Colonic mucosa (tissue), 4 donors: ENCODE measurements at regions not wholly inside any gene's neighbourhood (a gene's known extent, or its start where the extent isn't known, plus 50 kb on each side); places are given as distances from the start of the nearest gene placed in this dataset.

Experiments used
- DNase-seq: peaks from one replicate; pipeline ENCODE4 v3.0.0-alpha.2; 2020
- H3K27ac ChIP-seq: fragments of 200-600 bp; one replicate; pipeline ENCODE4 v1.8.0; 2021
- H3K27me3 ChIP-seq: fragments of 200-600 bp; one replicate; pipeline ENCODE4 v1.8.0; 2021
- H3K36me3 ChIP-seq: fragments of 200-600 bp; one replicate; pipeline ENCODE4 v1.8.0; 2021
- H3K4me1 ChIP-seq: fragments of 200-600 bp; one replicate; pipeline ENCODE4 v1.8.0; 2021; ENCODE audit warnings: mild to moderate bottlenecking
- H3K4me3 ChIP-seq: fragments of 200-600 bp; one replicate; pipeline ENCODE4 v1.8.0; 2021
- H3K9ac ChIP-seq, 2 donors: one replicate each; pipeline ENCODE4 v1.7.0; 2013; ENCODE audit warnings: control low read depth in 2 of 2, low read depth in 2 of 2, low read length in 2 of 2
- H3K9me3 ChIP-seq: fragments of 200-600 bp; one replicate; pipeline ENCODE4 v1.8.0; 2021
- intact Hi-C: fragments of 100-400 bp; cut with DNase I; formaldehyde crosslinking; loops from one replicate; pipeline ENCODE4 v1.14.1; 2022
- TF ChIP-seq, protein P1 (sequence below): fragments of 200-600 bp; IDR thresholded peaks from one replicate; pipeline ENCODE4 v1.8.0; 2022; ENCODE audit warnings: antibody characterized with exemption, mild to moderate bottlenecking
- donor health status: healthy.
- donor health status: DM: no; HTN: no; CAD: no.
- donor health status: DM: no; HTN: no; CAD: no.

DNA sequence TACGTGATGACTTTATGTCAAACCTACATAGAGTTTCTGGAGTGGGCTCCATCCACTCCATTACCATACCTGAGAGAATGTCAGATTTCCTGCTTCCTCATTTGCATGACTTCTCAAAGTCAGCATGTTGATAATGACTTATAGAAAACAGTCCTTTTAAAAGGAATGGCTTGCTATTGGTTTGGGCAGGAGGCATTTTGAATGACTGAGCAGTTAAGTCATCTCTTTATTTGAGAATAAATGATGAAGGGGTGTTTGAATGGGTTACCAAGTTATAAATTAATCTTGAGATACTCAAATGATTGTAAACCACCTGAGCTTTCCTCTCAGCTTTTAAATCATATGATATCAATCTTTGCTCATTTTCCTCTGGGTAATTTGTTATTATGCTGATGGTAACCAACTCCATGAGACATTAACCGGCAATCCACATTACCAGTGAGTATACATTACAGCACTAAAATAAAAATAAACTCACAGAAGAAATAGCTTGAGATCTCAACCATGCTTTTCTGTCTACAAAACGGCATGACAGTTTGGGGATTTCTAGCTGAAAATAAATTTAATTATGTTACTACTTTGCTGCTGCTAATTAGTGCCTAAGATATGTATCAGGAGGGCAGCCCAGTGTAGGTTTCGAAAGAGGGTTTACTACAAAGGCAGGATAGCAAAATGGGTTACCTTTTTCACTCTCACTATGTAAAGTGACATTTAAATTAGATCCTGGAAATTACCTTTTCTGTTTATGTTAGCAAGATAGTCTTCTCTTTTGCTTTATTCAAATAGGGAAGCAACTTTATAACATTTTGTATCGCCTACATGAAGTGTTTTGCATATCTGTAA is 78.8 kb downstream of the RPS12 start:
- no peaks in the 10 kb centered on the region for H3K9me3 ChIP-seq
- intact Hi-C loops = no loop called here

DNA sequence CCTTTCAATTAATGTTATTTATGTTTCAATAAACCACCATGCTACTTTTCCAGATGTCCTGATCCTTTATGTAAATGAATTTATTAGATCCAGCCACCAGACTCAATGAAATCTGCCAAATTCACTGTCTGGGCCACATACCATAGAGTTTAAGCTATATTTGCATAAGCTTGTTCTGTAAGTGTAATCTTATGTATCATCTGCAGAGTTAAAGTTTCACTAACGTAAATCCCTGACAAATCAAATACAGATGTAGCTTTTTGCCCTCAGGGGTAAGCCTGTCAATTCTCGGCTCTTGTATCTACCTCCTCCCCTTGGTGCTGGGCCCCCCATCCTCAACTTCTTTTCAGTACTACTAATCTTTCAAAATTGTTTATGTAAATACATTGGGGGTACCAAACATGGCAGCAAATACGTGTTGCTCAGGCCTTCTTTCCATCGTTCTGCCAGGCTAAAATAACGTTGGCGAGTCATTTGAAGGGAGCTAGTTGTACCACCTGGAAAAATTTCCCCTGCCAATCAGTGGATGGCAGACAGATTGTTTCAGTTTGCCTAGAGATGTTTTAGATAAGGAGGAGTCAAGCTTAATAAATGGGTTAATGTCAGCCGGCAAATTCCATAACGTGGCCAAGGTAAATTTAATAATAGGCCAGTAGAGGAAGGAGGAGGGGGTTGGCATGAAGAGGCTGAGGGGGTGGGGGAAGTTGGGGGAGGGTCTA is 79.6 kb downstream of the RPS12 start:
- Histone ChIP-seq H3K4me1 (no peaks in the 10 kb centered on the region), H3K9ac (no peak overlapping the region), H3K9me3 (no peaks in the 10 kb centered on the region), H3K4me3 (no peak overlapping the region), H3K27ac (no peak overlapping the region), H3K36me3 (no peaks in the 10 kb centered on the region), H3K27me3 (no peaks in the 10 kb centered on the region)
- no peak for DNase-seq
- intact Hi-C loops = no loop called here
- TF ChIP-seq, protein P1, sequence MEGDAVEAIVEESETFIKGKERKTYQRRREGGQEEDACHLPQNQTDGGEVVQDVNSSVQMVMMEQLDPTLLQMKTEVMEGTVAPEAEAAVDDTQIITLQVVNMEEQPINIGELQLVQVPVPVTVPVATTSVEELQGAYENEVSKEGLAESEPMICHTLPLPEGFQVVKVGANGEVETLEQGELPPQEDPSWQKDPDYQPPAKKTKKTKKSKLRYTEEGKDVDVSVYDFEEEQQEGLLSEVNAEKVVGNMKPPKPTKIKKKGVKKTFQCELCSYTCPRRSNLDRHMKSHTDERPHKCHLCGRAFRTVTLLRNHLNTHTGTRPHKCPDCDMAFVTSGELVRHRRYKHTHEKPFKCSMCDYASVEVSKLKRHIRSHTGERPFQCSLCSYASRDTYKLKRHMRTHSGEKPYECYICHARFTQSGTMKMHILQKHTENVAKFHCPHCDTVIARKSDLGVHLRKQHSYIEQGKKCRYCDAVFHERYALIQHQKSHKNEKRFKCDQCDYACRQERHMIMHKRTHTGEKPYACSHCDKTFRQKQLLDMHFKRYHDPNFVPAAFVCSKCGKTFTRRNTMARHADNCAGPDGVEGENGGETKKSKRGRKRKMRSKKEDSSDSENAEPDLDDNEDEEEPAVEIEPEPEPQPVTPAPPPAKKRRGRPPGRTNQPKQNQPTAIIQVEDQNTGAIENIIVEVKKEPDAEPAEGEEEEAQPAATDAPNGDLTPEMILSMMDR = no peak

More for the DNA sequence above, 78.8 kb downstream of the RPS12 start:
- Histone ChIP-seq H3K27ac (no peak overlapping the region), H3K36me3 (no peaks in the 10 kb centered on the region), H3K4me3 (no peak overlapping the region), H3K4me1 (no peaks in the 10 kb centered on the region), H3K27me3 (no peaks in the 10 kb centered on the region), H3K9ac (no peak overlapping the region)
- DNase-seq = no peak
- TF ChIP-seq, protein P1 = no peak

DNA sequence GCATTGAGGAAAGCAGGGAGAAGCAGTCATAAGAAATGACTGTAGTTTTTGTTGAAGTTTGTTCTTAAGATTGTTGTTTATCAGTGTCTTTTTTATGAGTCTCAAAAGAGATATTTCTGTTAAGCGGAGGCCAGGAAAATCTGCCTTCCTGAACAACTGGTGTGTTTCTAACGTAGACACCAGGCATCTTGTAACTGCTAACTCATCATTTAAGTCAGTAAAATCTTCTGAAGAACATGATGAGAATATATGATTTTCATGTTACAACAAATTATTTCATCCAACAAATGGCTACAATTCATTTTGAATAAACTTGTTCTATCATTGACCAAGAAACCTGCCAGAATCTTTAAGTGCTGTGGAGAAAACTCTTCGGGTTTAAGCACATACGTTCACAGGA is 84.0 kb downstream of the RPS12 start:
- H3K4me1 ChIP-seq = no peaks in the 10 kb centered on the region
- intact Hi-C loops = no loop called here
- TF ChIP-seq, protein P1 = no peak

DNA sequence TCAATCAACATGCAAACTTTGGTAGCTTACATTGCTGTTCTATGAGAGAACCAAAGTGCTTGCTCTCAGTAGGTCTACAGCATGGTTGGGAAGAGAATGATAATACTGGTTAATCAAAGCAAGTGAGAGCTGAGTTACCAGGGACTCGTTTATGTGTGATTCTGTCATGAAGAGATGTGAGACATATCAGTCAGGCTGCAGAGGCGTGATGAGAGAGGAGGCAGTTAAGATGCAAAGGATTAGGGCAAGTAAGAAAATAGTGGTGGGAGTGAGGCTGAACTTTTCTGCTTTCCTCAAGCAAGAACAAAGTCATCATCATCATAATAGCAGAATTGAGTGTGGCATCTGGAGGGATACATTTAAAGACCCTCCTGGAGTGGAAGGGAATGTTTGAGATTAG is 86.5 kb downstream of the RPS12 start:
- no peak for DNase-seq
- no peaks in the 10 kb centered on the region for H3K36me3 ChIP-seq
- no peaks in the 10 kb centered on the region for H3K27me3 ChIP-seq
- H3K4me1 ChIP-seq = no peaks in the 10 kb centered on the region
- intact Hi-C loops = no loop called here
- no peak overlapping the region for H3K27ac ChIP-seq
- H3K9ac ChIP-seq = no peak overlapping the region
- TF ChIP-seq, protein P1 = no peak
- H3K4me3 ChIP-seq = no peak overlapping the region
- H3K9me3 ChIP-seq = no peaks in the 10 kb centered on the region

More for the DNA sequence above, 84.0 kb downstream of the RPS12 start:
- Histone ChIP-seq H3K36me3 (no peaks in the 10 kb centered on the region), H3K27me3 (no peaks in the 10 kb centered on the region), H3K4me3 (no peak overlapping the region), H3K9ac (no peak overlapping the region), H3K9me3 (no peaks in the 10 kb centered on the region), H3K27ac (no peak overlapping the region)
- DNase-seq = no peak

DNA sequence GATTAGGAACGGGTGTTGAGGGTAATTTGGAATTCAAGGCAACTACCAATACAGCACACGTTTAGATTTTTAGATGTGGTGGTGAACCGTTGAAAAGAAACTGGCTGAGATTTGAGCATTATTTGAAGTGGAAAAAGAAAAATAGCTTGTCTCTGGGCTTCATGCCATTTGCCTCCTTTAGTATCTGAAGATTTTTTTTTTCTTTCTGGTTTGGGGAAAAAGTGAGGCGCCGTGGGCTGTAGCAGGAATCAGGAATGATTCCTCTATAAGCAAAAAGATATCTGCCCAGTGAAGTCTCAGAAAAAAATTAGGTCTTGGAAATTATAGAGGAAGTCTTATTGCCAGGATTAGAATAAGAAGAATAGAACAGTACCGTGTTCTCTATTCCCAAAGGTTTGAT is 88.5 kb downstream of the RPS12 start:
- Histone ChIP-seq H3K9me3 (no peaks in the 10 kb centered on the region), H3K27me3 (no peaks in the 10 kb centered on the region), H3K4me1 (no peaks in the 10 kb centered on the region), H3K4me3 (no peak overlapping the region), H3K27ac (no peak overlapping the region), H3K9ac (no peak overlapping the region), H3K36me3 (no peaks in the 10 kb centered on the region)
- no peak for DNase-seq
- TF ChIP-seq, protein P1 = no peak
- intact Hi-C loops = no loop called here
